HEK293 (cell line): ENCODE measurements at regions not wholly inside any gene's neighbourhood (a gene's known extent, or its start where the extent isn't known, plus 50 kb on each side); places are given as distances from the start of the nearest gene placed in this dataset.

Experiments used
- CTCF ChIA-PET: fragments of 350-600 bp; formaldehyde crosslinking; extraction: SDS; loops from one replicate; lab custom pipeline; 2021; ENCODE audit warnings: antibody characterized with exemption; lab: Yijun Ruan, JAX
- POLR2A ChIA-PET: fragments of 300-600 bp; formaldehyde crosslinking; extraction: SDS; loops from one replicate; lab custom pipeline; 2020; ENCODE audit warnings: antibody characterized with exemption, inconsistent platforms; lab: Yijun Ruan, JAX
- H3K27ac ChIP-seq: fragments of 200-500 bp; sonication (Bioruptor generic); 2 replicates; pipeline ENCODE4 v1.5.1; 2014; ENCODE audit warnings: low read depth, low read length, control low read depth, inconsistent platforms; ENCODE audit errors: extremely low read depth
- H3K36me3 ChIP-seq, 2 experiments: fragments of 200-500 bp in 1 of 2; sonication (Bioruptor generic) in 1 of 2; 1 replicate in 1 of 2; 2 replicates in 1 of 2; pipeline ENCODE4 v1.5.1; 2014 to 2017; ENCODE audit warnings: inconsistent platforms in 2 of 2, low read length in 2 of 2; ENCODE audit not compliant: control insufficient read depth in 2 of 2, insufficient read depth in 1 of 2
- H3K4me1 ChIP-seq: fragments of 200-500 bp; sonication (Bioruptor generic); 2 replicates; pipeline ENCODE4 v1.5.1; 2014; ENCODE audit warnings: mild to moderate bottlenecking, low read length, inconsistent platforms; ENCODE audit not compliant: control insufficient read depth, insufficient read depth
- H3K4me3 ChIP-seq: 2 replicates; pipeline ENCODE4 v1.5.1; 2011; ENCODE audit warnings: low read depth, mild to moderate bottlenecking, control low read depth, low read length, moderate library complexity
- H3K9me3 ChIP-seq: fragments of 200-500 bp; sonication (Bioruptor generic); 2 replicates; pipeline ENCODE4 v1.5.1; 2014; ENCODE audit warnings: low read depth, low read length, inconsistent platforms; ENCODE audit not compliant: control insufficient read depth, insufficient read depth
- BCL6B ChIP-seq: fragments of 450-650 bp; formaldehyde crosslinking; IDR thresholded peaks from 2 replicates; pipeline ENCODE4 v1.5.1; 2017; ENCODE audit warnings: missing biosample characterization, missing genetic modification characterization
- HOXC10 ChIP-seq: sonication (generic); formaldehyde crosslinking; IDR thresholded peaks from 2 replicates; pipeline ENCODE4 v1.8.1; 2023; ENCODE audit warnings: mild to moderate bottlenecking, missing genetic modification reagents
- KLF10 ChIP-seq: fragments of 450-650 bp; IDR thresholded peaks from 2 replicates; pipeline ENCODE4 v1.5.1; 2018; ENCODE audit warnings: missing biosample characterization, mild to moderate bottlenecking, missing genetic modification characterization
- OVOL3 ChIP-seq: fragments of 450-650 bp; formaldehyde crosslinking; IDR thresholded peaks from 2 replicates; pipeline ENCODE4 v1.5.1; 2016; ENCODE audit warnings: missing biosample characterization, missing genetic modification characterization
- PRDM4 ChIP-seq: fragments of 450-650 bp; formaldehyde crosslinking; IDR thresholded peaks from 2 replicates; pipeline ENCODE4 v1.5.1; 2017; ENCODE audit warnings: missing biosample characterization, missing genetic modification characterization
- SALL2 ChIP-seq: fragments of 450-650 bp; formaldehyde crosslinking; IDR thresholded peaks from 2 replicates; pipeline ENCODE4 v1.5.0; 2017; ENCODE audit warnings: missing biosample characterization, mild to moderate bottlenecking, missing genetic modification characterization, borderline replicate concordance
- TSHZ1 ChIP-seq: fragments of 450-650 bp; formaldehyde crosslinking; IDR thresholded peaks from 2 replicates; pipeline ENCODE4 v1.5.1; 2016; ENCODE audit warnings: missing biosample characterization, missing genetic modification characterization, borderline replicate concordance
- ZFP3 ChIP-seq: fragments of 450-650 bp; formaldehyde crosslinking; IDR thresholded peaks from 2 replicates; pipeline ENCODE4 v1.5.1; 2016; ENCODE audit warnings: low read depth, missing biosample characterization, missing genetic modification characterization
- ZFP37 ChIP-seq: fragments of 450-650 bp; formaldehyde crosslinking; IDR thresholded peaks from 2 replicates; pipeline ENCODE4 v1.5.1; 2016; ENCODE audit warnings: missing biosample characterization, missing genetic modification characterization
- ZFP69B ChIP-seq: fragments of 450-650 bp; formaldehyde crosslinking; IDR thresholded peaks from 2 replicates; pipeline ENCODE4 v1.5.1; 2016; ENCODE audit warnings: missing biosample characterization, missing genetic modification characterization
- ZNF132 ChIP-seq: fragments of 450-650 bp; formaldehyde crosslinking; IDR thresholded peaks from 2 replicates; pipeline ENCODE4 v1.5.1; 2017; ENCODE audit warnings: missing biosample characterization, missing genetic modification characterization, borderline replicate concordance
- ZNF140 ChIP-seq: fragments of 450-650 bp; formaldehyde crosslinking; IDR thresholded peaks from 2 replicates; pipeline ENCODE4 v1.5.1; 2016; ENCODE audit warnings: missing biosample characterization, missing genetic modification characterization
- ZNF157 ChIP-seq: fragments of 450-650 bp; formaldehyde crosslinking; IDR thresholded peaks from 2 replicates; pipeline ENCODE4 v1.5.1; 2016; ENCODE audit warnings: missing biosample characterization, missing genetic modification characterization
- ZNF174 ChIP-seq: fragments of 450-650 bp; formaldehyde crosslinking; IDR thresholded peaks from 2 replicates; pipeline ENCODE4 v1.5.0; 2017; ENCODE audit warnings: missing biosample characterization, mild to moderate bottlenecking, missing genetic modification characterization
- ZNF214 ChIP-seq: fragments of 450-650 bp; formaldehyde crosslinking; IDR thresholded peaks from 2 replicates; pipeline ENCODE4 v1.5.1; 2017; ENCODE audit warnings: missing biosample characterization, mild to moderate bottlenecking, missing genetic modification characterization, borderline replicate concordance
- ZNF239 ChIP-seq: fragments of 450-650 bp; formaldehyde crosslinking; IDR thresholded peaks from 2 replicates; pipeline ENCODE4 v1.5.1; 2016; ENCODE audit warnings: missing biosample characterization, missing genetic modification characterization
- ZNF24 ChIP-seq: fragments of 450-650 bp; formaldehyde crosslinking; IDR thresholded peaks from 2 replicates; pipeline ENCODE4 v1.5.1; 2016; ENCODE audit warnings: missing biosample characterization, missing genetic modification characterization
- ZNF266 ChIP-seq: fragments of 450-650 bp; formaldehyde crosslinking; IDR thresholded peaks from 2 replicates; pipeline ENCODE4 v1.5.1; 2016; ENCODE audit warnings: missing biosample characterization, missing genetic modification characterization, low read depth
- ZNF324 ChIP-seq: fragments of 450-650 bp; formaldehyde crosslinking; IDR thresholded peaks from 2 replicates; pipeline ENCODE4 v1.5.1; 2016; ENCODE audit warnings: missing biosample characterization, missing genetic modification characterization
- ZNF341 ChIP-seq: fragments of 450-650 bp; formaldehyde crosslinking; IDR thresholded peaks from 2 replicates; pipeline ENCODE4; 2016; ENCODE audit warnings: low read depth, missing biosample characterization, missing genetic modification characterization
- ZNF404 ChIP-seq: fragments of 450-650 bp; formaldehyde crosslinking; IDR thresholded peaks from 2 replicates; pipeline ENCODE4 v1.5.1; 2017; ENCODE audit warnings: missing biosample characterization, missing genetic modification characterization
- ZNF48 ChIP-seq: fragments of 450-650 bp; formaldehyde crosslinking; IDR thresholded peaks from 2 replicates; pipeline ENCODE4 v1.5.1; 2016; ENCODE audit warnings: missing biosample characterization, missing genetic modification characterization
- ZNF561 ChIP-seq: fragments of 450-650 bp; IDR thresholded peaks from 2 replicates; pipeline ENCODE4 v1.5.1; 2018; ENCODE audit warnings: missing biosample characterization, missing genetic modification characterization, borderline replicate concordance
- ZNF707 ChIP-seq: fragments of 450-650 bp; formaldehyde crosslinking; IDR thresholded peaks from 2 replicates; pipeline ENCODE4 v1.5.1; 2016; ENCODE audit warnings: missing biosample characterization, missing genetic modification characterization
- ZXDB ChIP-seq: fragments of 450-650 bp; formaldehyde crosslinking; IDR thresholded peaks from 2 replicates; pipeline ENCODE4 v1.5.1; 2016; ENCODE audit warnings: missing biosample characterization, missing genetic modification characterization
- TF ChIP-seq, protein P1 (sequence below): fragments of 450-650 bp; formaldehyde crosslinking; IDR thresholded peaks from 2 replicates; pipeline ENCODE4 v1.5.1; 2016; ENCODE audit warnings: missing biosample characterization, missing genetic modification characterization
- TF ChIP-seq, protein P2 (sequence below): fragments of 450-650 bp; formaldehyde crosslinking; IDR thresholded peaks from 2 replicates; pipeline ENCODE4 v1.5.1; 2016; ENCODE audit warnings: missing biosample characterization, missing genetic modification characterization

GRCh38 chr7:3135626-3136025 lies 92.0 kb upstream of the CARD11 start:
- ChIA-PET POLR2A (no interaction called here), CTCF (interaction anchor here (0.7 kb wide), 1 partner anchor 21 kb away, joined by 3 read pairs; no protein-coding TSS in a partner anchor)
- H3K4me3 ChIP-seq: no peak overlapping the region
- TF ChIP-seq ZNF132 (tag by site-specific recombination): no peak
- TF ChIP-seq ZFP69B (tag by site-specific recombination): no peak
- TF ChIP-seq, protein P1, sequence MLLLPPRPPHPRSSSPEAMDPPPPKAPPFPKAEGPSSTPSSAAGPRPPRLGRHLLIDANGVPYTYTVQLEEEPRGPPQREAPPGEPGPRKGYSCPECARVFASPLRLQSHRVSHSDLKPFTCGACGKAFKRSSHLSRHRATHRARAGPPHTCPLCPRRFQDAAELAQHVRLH (tag by site-specific recombination): no peak
- no peak for TF ChIP-seq ZNF157 (tag by site-specific recombination)
- TF ChIP-seq, protein P2, sequence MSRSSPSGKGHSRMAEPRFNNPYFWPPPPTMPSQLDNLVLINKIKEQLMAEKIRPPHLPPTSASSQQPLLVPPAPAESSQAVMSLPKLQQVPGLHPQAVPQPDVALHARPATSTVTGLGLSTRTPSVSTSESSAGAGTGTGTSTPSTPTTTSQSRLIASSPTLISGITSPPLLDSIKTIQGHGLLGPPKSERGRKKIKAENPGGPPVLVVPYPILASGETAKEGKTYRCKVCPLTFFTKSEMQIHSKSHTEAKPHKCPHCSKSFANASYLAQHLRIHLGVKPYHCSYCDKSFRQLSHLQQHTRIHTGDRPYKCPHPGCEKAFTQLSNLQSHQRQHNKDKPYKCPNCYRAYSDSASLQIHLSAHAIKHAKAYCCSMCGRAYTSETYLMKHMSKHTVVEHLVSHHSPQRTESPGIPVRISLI: no peak
- TF ChIP-seq OVOL3 (tag by site-specific recombination): no peak
- TF ChIP-seq KLF10 (tag by site-specific recombination): no peak
- no peak for TF ChIP-seq ZNF561 (tag by site-specific recombination)
- TF ChIP-seq ZXDB (tag by site-specific recombination): no peak
- TF ChIP-seq ZNF707 (tag by site-specific recombination): no peak
- no peak for TF ChIP-seq PRDM4 (tag by site-specific recombination)
- TF ChIP-seq ZNF214 (tag by site-specific recombination): no peak
- TF ChIP-seq ZFP37 (tag by site-specific recombination): no peak
- TF ChIP-seq ZNF341: no peak
- no peak for TF ChIP-seq ZNF324
- TF ChIP-seq ZNF266 (tag by site-specific recombination): no peak
- H3K4me1 ChIP-seq: no peaks in the 10 kb centered on the region
- H3K9me3 ChIP-seq: no peaks in the 10 kb centered on the region
- H3K36me3 ChIP-seq: no peaks in the 10 kb centered on the region
- H3K27ac ChIP-seq: no peak overlapping the region

DNA sequence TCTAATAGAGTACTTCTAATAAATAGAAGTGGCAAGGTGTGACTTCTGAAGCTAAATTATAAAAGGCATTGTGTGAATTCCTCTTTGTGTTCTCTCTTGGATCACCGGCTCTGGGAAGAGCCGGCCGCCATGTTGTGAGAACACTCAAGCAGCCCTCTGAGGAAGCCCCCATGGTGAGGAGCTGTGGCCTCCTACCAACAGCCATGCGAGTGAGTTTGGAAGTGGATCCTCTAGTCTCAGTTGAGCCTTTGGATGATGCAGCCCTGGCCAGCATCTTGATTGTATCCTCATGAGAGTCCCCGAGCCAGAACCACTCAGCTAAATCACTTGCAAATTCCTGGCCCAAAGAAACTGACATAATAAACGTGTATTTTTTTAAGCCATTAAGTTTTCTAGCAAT lies 94.5 kb upstream of the CARD11 start:
- H3K27ac ChIP-seq: no peak overlapping the region
- ChIA-PET CTCF (interaction anchor here (0.6 to 1.0 kb wide), 2 partner anchors 17 to 240 kb away, joined by 5 to 8 read pairs; no protein-coding TSS in a partner anchor), POLR2A (interaction anchor here (0.7 kb wide), 1 partner anchor 1033 kb away, joined by 8 read pairs; no protein-coding TSS in a partner anchor)

More for the DNA sequence above, 94.5 kb upstream of the CARD11 start:
- H3K9me3 ChIP-seq: no peaks in the 10 kb centered on the region
- H3K4me1 ChIP-seq: no peaks in the 10 kb centered on the region
- no peak overlapping the region for H3K4me3 ChIP-seq
- H3K36me3 ChIP-seq: no peaks in the 10 kb centered on the region
- no peak for TF ChIP-seq ZNF140
- no peak for TF ChIP-seq ZNF404 (tag by site-specific recombination)
- TF ChIP-seq HOXC10 (CRISPR knock-in tag): no peak
- TF ChIP-seq ZFP69B (tag by site-specific recombination): no peak
- TF ChIP-seq SALL2: no peak
- no peak for TF ChIP-seq TSHZ1
- no peak for TF ChIP-seq ZNF214 (tag by site-specific recombination)
- no peak for TF ChIP-seq ZNF174 (tag by site-specific recombination)
- no peak for TF ChIP-seq ZNF48
- TF ChIP-seq BCL6B (tag by site-specific recombination): no peak
- no peak for TF ChIP-seq ZNF24 (tag by site-specific recombination)
- no peak for TF ChIP-seq ZFP3 (tag by site-specific recombination)
- no peak for TF ChIP-seq ZNF239
